Activated CD8-positive, alpha-beta memory T cell treated with anti-CD3 and anti-CD28 coated beads, Interleukin-2, amount 10 ng/mL, durations not matched to agents 7 days and 5 days (primary cell): ENCODE measurements at regions not wholly inside any gene's neighbourhood (a gene's known extent, or its start where the extent isn't known, plus 50 kb on each side); places are given as distances from the start of the nearest gene placed in this dataset.

Source experiments
- ATAC-seq: fragments of 150-1000 bp; cut with Tn5 transposase; one replicate; pipeline ENCODE4 v1.10.0; 2021; ENCODE audit warnings: moderate library complexity
- CTCF ChIA-PET: fragments of 350-600 bp; sonication (Branson Sonifier 250); formaldehyde crosslinking; loops from one replicate; lab custom pipeline; 2021; ENCODE audit warnings: antibody characterized with exemption; lab: Charles Lee
- DNase-seq: peaks from one replicate; pipeline ENCODE4 v3.0.0-alpha.2; 2020
- H3K27ac Mint-ChIP-seq: one replicate; pipeline ENCODE4 v1.8.0; 2021; ENCODE audit warnings: mild to moderate bottlenecking, mixed read lengths
- H3K27me3 Mint-ChIP-seq: one replicate; pipeline ENCODE4 v1.8.0; 2021; ENCODE audit warnings: mixed read lengths
- H3K36me3 Mint-ChIP-seq: one replicate; pipeline ENCODE4 v1.8.0; 2021; ENCODE audit warnings: mild to moderate bottlenecking, mixed read lengths
- H3K4me1 Mint-ChIP-seq: one replicate; pipeline ENCODE4 v1.8.0; 2021; ENCODE audit warnings: mixed read lengths
- H3K4me3 Mint-ChIP-seq: one replicate; pipeline ENCODE4 v1.8.0; 2021; ENCODE audit warnings: mild to moderate bottlenecking, moderate library complexity, mixed read lengths
- H3K9me3 Mint-ChIP-seq: one replicate; pipeline ENCODE4 v1.8.0; 2022; ENCODE audit warnings: low read depth, mixed read lengths

DNA sequence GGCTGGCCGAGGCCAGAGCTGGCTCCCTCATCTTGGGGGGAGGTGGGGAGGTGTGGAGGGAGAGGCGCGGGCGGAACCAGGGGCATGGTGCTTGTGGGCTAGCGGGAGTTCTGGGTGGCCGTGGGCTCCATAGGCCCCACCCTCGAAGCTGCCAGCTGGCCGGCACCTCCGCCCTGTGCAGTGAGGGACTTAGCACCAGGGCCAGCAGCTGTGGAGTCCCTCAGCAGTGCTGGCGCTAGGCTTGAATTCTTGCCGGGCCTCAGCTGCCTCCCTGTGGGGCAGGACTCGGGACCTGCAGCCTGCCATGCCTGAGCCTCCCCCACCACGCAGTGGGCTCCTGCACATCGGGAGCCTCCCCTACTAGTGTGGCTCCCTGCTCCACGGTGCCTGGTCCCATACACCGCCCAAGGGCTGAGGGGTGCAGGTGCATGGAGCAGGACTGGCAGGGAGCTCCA lies 603.3 kb downstream of the PCDH18 start:
- CTCF ChIA-PET = no interaction called here
- ATAC-seq = no peak
- DNase-seq = no peak
- H3K27ac Mint-ChIP-seq = no peak overlapping the region
- no peaks in the 10 kb centered on the region for H3K4me1 Mint-ChIP-seq
- H3K36me3 Mint-ChIP-seq = no peaks in the 10 kb centered on the region
- H3K27me3 Mint-ChIP-seq = no peaks in the 10 kb centered on the region
- H3K9me3 Mint-ChIP-seq = peaks cover 12% of the 10 kb centered on the region
- H3K4me3 Mint-ChIP-seq = no peak overlapping the region

DNA sequence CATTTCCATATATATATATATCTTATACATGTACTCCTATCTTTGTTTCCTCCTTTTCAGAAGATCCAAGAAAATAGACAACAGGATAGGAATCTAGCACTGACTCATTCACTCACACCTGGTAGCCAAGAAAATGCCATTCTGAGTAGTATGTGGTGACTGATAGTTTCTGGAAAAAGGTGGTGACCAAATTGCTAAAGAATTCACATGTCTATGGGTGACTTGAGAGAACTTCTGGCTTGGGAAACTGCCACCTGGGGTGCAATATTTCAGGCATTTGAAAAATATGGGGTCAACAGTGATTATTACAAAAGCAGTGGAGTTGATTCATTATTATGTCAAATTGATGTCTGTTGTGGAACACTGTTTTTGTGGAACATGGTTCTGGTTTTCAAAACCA lies 605.1 kb downstream of the PCDH18 start:
- DNase-seq (no peak), ATAC-seq (no peak)
- Mint-ChIP-seq H3K36me3 (no peaks in the 10 kb centered on the region), H3K9me3 (peaks cover 12% of the 10 kb centered on the region), H3K27ac (no peak overlapping the region), H3K27me3 (no peaks in the 10 kb centered on the region), H3K4me1 (no peaks in the 10 kb centered on the region), H3K4me3 (no peak overlapping the region)
- CTCF ChIA-PET = no interaction called here

DNA sequence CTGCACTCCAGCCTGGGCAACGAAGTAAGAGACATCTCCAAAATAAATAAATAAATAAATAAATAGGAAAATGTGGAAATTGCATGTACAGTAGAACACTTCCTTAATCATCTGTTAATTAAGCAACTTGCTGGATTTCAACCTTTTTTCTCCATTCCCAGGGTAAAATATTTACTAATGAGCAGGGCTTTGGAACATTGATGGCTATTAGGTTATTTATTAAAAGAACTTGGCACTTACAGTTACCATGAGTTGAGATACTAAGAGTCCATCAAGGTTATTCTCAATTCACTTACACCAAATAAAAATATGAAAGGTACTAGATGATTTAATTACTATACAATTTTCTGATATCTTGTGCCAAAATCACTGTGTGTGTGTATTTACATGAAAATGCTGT lies 607.1 kb downstream of the PCDH18 start:
- H3K4me1 Mint-ChIP-seq = no peaks in the 10 kb centered on the region
- ATAC-seq = no peak

DNA sequence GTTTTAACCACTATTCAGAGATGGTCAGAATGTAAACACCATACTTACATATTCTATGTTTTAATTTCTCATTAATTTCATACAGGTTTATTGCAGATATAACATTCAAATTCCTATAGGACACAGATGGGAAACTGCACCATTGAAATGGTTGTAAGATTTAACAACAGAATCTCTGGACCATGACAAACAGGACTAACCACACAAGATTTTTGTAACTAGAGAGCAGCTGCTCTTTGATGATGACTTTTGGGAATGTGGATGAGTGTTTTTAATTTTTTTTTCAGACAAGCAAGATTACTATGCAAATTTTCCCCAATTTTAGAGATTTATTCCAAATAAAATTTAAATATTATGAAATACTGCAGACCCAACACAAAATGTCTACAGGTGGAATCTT lies 610.2 kb downstream of the PCDH18 start:
- CTCF ChIA-PET = no interaction called here
- ATAC-seq (no peak), DNase-seq (no peak)
- Mint-ChIP-seq H3K4me3 (no peak overlapping the region), H3K4me1 (no peaks in the 10 kb centered on the region), H3K27me3 (no peaks in the 10 kb centered on the region), H3K27ac (no peak overlapping the region), H3K36me3 (no peaks in the 10 kb centered on the region), H3K9me3 (peaks cover 3% of the 10 kb centered on the region)

More for the DNA sequence above, 607.1 kb downstream of the PCDH18 start:
- no peaks in the 10 kb centered on the region for H3K36me3 Mint-ChIP-seq
- no peak for DNase-seq
- H3K27me3 Mint-ChIP-seq = no peaks in the 10 kb centered on the region
- no peak overlapping the region for H3K4me3 Mint-ChIP-seq
- CTCF ChIA-PET = no interaction called here
- peaks cover 12% of the 10 kb centered on the region for H3K9me3 Mint-ChIP-seq
- no peak overlapping the region for H3K27ac Mint-ChIP-seq

DNA sequence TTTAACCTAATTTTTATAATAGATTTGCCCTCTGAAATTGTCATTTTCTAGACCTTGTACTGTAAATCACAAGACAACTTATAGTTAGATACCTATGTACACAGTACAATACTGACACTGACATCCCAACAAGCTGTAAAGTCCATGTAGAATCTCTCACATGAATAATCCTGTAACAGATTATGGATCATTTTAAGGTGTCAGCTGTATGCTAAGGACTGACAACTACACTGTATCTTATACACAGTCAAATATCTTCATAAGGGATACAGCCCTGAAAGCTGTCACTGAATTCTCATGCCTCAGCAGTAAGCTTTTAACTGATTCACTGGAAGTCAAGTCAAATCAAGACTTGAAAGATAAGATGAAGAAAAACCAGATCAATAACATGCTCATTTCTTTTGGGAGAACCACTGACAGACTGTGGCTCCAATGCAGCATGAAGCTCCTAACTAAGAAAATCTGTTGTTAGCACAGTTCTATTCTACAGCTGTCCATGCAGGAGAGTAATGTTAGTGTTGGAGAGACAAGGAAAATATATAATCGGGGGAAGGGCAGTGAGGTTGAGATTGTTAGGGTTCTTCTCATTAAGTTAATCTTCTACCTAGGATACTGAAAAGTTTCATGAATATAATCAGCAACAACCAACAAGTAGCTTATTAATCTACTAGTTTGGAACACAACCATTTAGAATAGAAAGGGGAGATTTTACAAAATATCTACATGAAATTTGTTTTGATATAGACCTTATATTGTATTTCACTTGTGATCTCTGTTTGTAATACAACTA lies 612.0 kb downstream of the PCDH18 start:
- no peak overlapping the region for H3K4me3 Mint-ChIP-seq
- H3K36me3 Mint-ChIP-seq = no peaks in the 10 kb centered on the region
- CTCF ChIA-PET = no interaction called here
- no peaks in the 10 kb centered on the region for H3K9me3 Mint-ChIP-seq
- no peak for DNase-seq
- no peak for ATAC-seq
- no peaks in the 10 kb centered on the region for H3K4me1 Mint-ChIP-seq
- no peaks in the 10 kb centered on the region for H3K27me3 Mint-ChIP-seq
- H3K27ac Mint-ChIP-seq = no peak overlapping the region

DNA sequence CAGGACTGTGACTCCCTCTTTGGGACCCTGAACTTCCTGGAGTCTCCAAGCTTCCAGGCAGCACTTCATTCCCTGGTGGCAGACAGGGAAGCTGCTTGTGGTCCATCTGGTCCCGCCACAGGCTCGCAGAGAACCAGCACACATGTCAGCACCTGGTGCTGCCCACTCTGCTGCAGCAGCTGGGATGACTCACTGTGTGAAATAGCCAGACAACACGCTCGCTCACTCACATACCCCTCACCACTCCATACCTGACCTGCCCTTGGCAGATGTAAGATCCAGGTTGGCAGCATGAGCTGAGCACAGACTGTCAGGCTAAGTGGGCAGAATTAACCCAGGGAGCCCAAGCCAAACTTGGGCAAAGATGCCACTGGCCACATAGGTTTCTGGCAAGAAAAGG lies 613.5 kb downstream of the PCDH18 start:
- DNase-seq (no peak), ATAC-seq (no peak)
- CTCF ChIA-PET = no interaction called here

DNA sequence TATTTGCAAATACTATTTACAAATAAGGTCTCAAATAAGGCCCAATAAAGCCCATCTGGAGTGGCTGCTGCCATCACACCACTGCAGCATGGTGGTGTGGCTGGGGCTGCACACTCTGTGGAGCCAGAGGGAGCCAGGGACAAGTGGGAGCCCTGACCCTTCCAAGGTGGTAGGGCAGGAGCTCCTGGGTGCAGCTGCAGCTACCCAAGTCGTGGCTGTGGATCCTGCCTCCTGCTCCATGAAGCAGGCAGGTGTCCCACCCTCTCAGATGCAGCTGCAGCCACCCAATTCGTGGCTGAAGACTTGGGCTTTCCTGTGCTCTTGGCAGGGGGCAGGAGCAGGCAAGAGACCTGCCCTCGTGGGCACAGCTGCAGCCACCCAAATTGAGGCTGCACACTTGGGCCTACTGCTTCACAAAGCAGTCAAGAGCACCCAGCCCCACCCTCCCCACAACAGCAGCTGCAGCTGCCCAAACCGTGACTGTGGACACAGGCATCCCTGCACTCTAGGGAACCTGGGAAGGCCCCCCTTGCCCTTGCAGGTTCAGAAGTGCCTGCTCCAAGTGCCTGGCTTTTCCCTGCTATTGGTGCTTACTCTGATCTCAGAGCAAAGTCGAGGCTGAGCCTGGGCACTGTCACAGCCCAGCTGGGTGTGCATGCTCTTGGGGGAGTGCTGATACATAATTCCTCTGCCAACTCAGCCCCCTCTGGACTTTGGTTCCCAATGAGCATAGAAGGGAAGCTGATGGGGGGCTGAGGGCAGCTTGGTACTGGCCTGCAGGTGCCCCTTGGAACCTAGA lies 614.8 kb downstream of the PCDH18 start:
- Mint-ChIP-seq H3K27ac (no peak overlapping the region), H3K36me3 (no peaks in the 10 kb centered on the region), H3K4me1 (no peaks in the 10 kb centered on the region), H3K27me3 (no peaks in the 10 kb centered on the region), H3K9me3 (no peaks in the 10 kb centered on the region), H3K4me3 (no peak overlapping the region)
- CTCF ChIA-PET = no interaction called here
- no peak for DNase-seq
- no peak for ATAC-seq

More for the DNA sequence above, 613.5 kb downstream of the PCDH18 start:
- H3K27ac Mint-ChIP-seq = no peak overlapping the region
- no peaks in the 10 kb centered on the region for H3K36me3 Mint-ChIP-seq
- H3K4me1 Mint-ChIP-seq = no peaks in the 10 kb centered on the region
- no peak overlapping the region for H3K4me3 Mint-ChIP-seq
- no peaks in the 10 kb centered on the region for H3K27me3 Mint-ChIP-seq
- no peaks in the 10 kb centered on the region for H3K9me3 Mint-ChIP-seq

DNA sequence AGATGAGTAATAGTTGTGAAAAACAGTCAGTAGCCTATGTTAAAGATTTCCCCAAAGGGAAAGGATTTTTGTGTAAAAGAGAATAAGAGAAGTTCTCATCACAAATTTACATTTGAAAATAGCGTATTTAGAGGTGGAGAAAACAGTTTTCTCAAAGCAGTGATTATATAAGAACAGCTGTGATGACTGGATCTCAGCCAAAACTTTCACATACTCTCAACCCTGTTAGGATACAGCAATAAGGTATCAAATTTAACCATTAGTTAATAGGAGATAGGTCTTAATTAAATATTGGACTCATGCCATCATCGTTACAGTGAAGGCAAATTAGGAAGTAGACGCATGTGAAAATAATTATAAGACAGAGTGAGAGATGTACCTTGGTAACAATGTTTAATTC lies 622.7 kb downstream of the PCDH18 start:
- no peak overlapping the region for H3K4me3 Mint-ChIP-seq
- H3K36me3 Mint-ChIP-seq = no peaks in the 10 kb centered on the region
- H3K9me3 Mint-ChIP-seq = no peaks in the 10 kb centered on the region
- ATAC-seq (no peak), DNase-seq (no peak)
- no peaks in the 10 kb centered on the region for H3K27me3 Mint-ChIP-seq
- H3K4me1 Mint-ChIP-seq = no peaks in the 10 kb centered on the region
- no peak overlapping the region for H3K27ac Mint-ChIP-seq
- CTCF ChIA-PET = no interaction called here

DNA sequence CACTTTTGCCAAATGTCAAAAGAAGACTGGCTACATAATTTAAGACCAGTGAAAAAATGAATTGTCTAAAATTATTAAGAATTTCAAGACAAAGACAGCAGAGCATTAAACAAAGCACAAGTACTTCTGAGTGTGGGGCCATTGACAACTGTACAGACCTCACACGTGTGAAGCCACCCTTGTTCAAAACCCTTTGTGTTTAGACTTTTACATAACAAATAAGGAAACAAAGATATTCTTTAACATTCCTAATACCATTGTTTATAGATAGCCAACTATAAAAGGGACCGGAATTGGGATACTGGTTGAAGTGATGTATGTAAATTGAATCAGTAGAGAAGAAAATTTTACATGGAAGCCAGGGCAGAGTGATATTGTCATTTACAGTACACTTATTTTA lies 624.2 kb downstream of the PCDH18 start:
- Mint-ChIP-seq H3K36me3 (no peaks in the 10 kb centered on the region), H3K27ac (no peak overlapping the region), H3K4me3 (no peak overlapping the region), H3K4me1 (no peaks in the 10 kb centered on the region), H3K9me3 (no peaks in the 10 kb centered on the region), H3K27me3 (no peaks in the 10 kb centered on the region)
- no peak for DNase-seq
- ATAC-seq = no peak
- CTCF ChIA-PET = no interaction called here

DNA sequence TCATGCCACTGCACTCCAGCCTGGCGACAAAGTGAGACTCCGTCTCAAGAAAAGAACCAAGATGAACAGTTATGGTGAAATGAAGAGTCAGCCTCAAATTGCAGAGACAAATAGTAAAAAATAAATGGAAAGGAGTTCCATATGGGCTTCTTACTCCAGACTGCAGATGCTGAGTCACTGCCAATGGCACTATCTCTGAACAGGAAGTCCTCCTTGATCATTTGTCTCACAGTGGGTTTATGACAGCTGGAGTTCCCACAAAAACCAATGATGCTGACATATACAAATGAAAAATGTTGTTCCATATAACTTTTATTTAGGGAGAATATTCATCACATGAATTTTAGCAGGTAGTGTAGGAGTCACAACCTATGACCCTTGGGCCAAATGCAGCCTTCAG lies 631.6 kb downstream of the PCDH18 start:
- Mint-ChIP-seq H3K9me3 (peaks cover 2% of the 10 kb centered on the region), H3K27me3 (no peaks in the 10 kb centered on the region), H3K36me3 (no peaks in the 10 kb centered on the region), H3K27ac (no peak overlapping the region), H3K4me1 (no peaks in the 10 kb centered on the region), H3K4me3 (no peak overlapping the region)
- CTCF ChIA-PET = no interaction called here
- no peak for ATAC-seq
- no peak for DNase-seq

DNA sequence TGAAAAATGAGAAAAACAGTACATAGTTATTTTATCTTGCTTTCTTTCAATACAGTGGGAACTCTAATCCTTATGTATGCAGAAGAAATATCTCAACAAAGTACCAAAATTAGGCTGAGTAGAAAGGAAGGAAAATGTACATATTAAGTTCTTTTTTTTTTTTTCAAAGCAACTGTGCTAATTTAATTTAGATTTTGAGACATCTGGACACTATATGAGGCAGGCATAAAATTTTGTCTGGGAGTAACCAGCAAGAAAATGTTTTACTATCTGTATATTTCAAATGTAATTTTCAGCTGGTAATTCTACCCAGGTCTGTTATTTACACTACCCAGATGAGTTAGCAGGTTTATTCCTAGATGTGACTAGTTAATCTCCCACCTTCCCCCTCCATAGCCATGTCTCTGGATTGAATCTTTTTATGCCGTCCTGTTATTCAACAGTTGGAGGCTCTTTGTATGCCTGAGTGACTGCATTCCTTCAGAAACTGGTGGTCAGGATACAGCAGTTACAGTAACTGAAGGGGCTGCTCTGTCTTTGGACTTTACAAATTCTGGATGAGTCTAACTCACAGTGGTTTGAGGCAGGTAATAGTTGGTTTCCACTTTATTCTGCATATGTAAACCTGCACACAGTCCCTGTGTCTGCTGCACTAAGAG lies 633.6 kb downstream of the PCDH18 start:
- H3K27me3 Mint-ChIP-seq = no peaks in the 10 kb centered on the region
- peaks cover 2% of the 10 kb centered on the region for H3K9me3 Mint-ChIP-seq
- H3K4me1 Mint-ChIP-seq = no peaks in the 10 kb centered on the region
- H3K4me3 Mint-ChIP-seq = no peak overlapping the region
- no peak for DNase-seq
- no peak for ATAC-seq
- CTCF ChIA-PET = no interaction called here
- no peaks in the 10 kb centered on the region for H3K36me3 Mint-ChIP-seq
- H3K27ac Mint-ChIP-seq = no peak overlapping the region

DNA sequence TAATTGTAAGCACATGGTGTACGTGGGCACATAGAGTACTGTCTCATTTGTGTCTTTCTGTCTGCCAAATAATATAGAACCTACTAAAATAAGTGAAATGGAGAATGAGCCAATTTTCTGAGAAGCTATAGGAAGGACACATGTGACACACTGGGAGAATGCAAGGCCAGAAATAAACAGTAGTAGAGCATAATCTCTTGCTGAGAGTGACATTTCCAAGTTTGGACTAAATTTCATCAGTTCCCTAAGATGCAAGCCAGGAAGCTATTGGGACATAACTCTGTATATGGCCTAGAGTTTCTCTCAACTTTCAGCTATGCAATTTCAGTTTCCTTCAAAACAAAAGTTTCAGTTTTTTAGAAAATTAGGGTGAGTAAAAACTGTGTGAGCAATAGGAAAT lies 638.7 kb downstream of the PCDH18 start:
- CTCF ChIA-PET = no interaction called here
- Mint-ChIP-seq H3K27ac (no peak overlapping the region), H3K4me1 (no peaks in the 10 kb centered on the region), H3K36me3 (no peaks in the 10 kb centered on the region), H3K4me3 (no peak overlapping the region), H3K9me3 (no peaks in the 10 kb centered on the region), H3K27me3 (no peaks in the 10 kb centered on the region)
- ATAC-seq (no peak), DNase-seq (no peak)

DNA sequence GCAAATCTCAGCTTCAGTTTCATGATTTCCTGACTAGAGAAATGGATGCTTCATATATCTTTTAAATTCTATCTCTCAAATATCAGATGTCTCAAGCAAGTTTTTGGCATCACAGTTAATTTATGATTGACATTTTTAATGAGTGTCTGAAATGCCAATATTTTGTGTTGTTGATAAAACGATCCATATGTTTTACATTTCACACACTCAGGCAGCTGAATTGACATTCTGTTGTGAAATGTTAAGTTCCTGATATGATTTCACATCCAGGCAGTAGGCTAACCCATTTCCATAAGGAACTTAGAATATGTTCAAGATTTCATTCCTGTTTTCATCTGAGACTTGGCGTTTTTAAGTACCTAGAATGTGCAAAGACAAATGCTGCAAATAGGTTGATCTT lies 650.6 kb downstream of the PCDH18 start:
- Mint-ChIP-seq H3K4me3 (no peak overlapping the region), H3K9me3 (no peaks in the 10 kb centered on the region), H3K4me1 (no peaks in the 10 kb centered on the region), H3K27me3 (no peaks in the 10 kb centered on the region), H3K27ac (no peak overlapping the region), H3K36me3 (no peaks in the 10 kb centered on the region)
- ATAC-seq (no peak), DNase-seq (no peak)
- CTCF ChIA-PET = no interaction called here

DNA sequence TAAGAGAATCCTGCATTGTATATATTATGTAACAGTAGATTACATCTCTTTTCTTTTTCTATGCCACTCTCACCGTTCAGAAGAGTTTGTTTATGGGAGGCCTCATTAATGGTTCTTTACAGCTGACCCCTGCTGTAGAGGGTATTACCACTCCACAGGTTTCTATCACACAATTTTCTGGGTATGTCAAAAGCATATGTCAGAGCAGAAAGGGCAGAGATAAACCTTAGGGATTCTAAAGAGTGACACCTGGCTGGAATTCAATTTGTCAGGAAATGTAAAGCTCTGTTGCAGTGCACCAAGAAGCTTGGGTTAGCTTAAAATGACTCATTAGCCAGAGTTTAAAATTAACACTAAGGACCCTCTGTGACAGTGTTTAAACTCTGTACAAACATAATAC lies 658.7 kb downstream of the PCDH18 start:
- DNase-seq (no peak), ATAC-seq (no peak)
- no peak overlapping the region for H3K4me3 Mint-ChIP-seq
- no peaks in the 10 kb centered on the region for H3K4me1 Mint-ChIP-seq
- no peaks in the 10 kb centered on the region for H3K36me3 Mint-ChIP-seq
- H3K27me3 Mint-ChIP-seq = no peaks in the 10 kb centered on the region
- CTCF ChIA-PET = no interaction called here
- H3K27ac Mint-ChIP-seq = no peak overlapping the region
- H3K9me3 Mint-ChIP-seq = peaks cover 2% of the 10 kb centered on the region
